ENCODE measurements at regions not wholly inside any gene's neighbourhood (a gene's known extent, or its start where the extent isn't known, plus 50 kb on each side); places are given as distances from the start of the nearest gene placed in this dataset.
"Not testable (repeated sequence)": the region's sequence is repeated elsewhere in the genome, so short reads cannot be mapped to it uniquely, and the experiment has no call there.

GRCh38 chr9:39550573-39550972 lies 195.1 kb downstream of the SPATA31A1 start:
- H4K91ac ChIP-seq (ENCODE audit: low read depth, low read length); H3K27me3 ChIP-seq (ENCODE audit: insufficient read depth, low read length): not testable (repeated sequence)

GRCh38 chr9:39551544-39551943 lies 196.1 kb downstream of the SPATA31A1 start:
- H3K79me2 ChIP-seq (ENCODE audit: control insufficient read depth, insufficient read depth, low read length, poor library complexity); H2BK120ac ChIP-seq (ENCODE audit: insufficient read depth, low read length, poor library complexity); H3K18ac ChIP-seq (ENCODE audit: low read length); H3K4me2 ChIP-seq (ENCODE audit: low read length); H3K14ac ChIP-seq (ENCODE audit: low read length); H3K27ac ChIP-seq (ENCODE audit: low read depth, low read length); H3K9ac ChIP-seq (ENCODE audit: low read length); H4K8ac ChIP-seq (ENCODE audit: low read depth, low read length); H4K12ac ChIP-seq (ENCODE audit: low read depth, low read length); H3K27me3 ChIP-seq (ENCODE audit: insufficient read depth, low read length); H3K79me1 ChIP-seq (ENCODE audit: low read length); H2BK5ac ChIP-seq (ENCODE audit: low read depth, low read length, poor library complexity); H4K91ac ChIP-seq (ENCODE audit: low read depth, low read length); H2AFZ ChIP-seq (ENCODE audit: insufficient read depth, low read length, poor library complexity); H3K23ac ChIP-seq (ENCODE audit: low read length); H3K36me3 ChIP-seq (ENCODE audit: control insufficient read depth in 1 of 2, insufficient read depth in 2 of 2, low read length in 2 of 2); H3K4ac ChIP-seq (ENCODE audit: low read depth, low read length); H3K4me1 ChIP-seq (ENCODE audit: control insufficient read depth in 1 of 2, insufficient read depth in 2 of 2, low read length in 2 of 2); H2BK12ac ChIP-seq (ENCODE audit: low read length); H3K9me3 ChIP-seq (ENCODE audit: insufficient read depth, low read depth, low read length); DNase-seq; H2AK5ac ChIP-seq (ENCODE audit: low read length); H3K4me3 ChIP-seq (ENCODE audit: low read depth, low read length): not testable (repeated sequence)
- no CpG with 5 or more reads among the region's 1 CpG for WGBS (ENCODE audit: extremely low coverage, insufficient coverage, insufficient read length)

More at GRCh38 chr9:39550573-39550972, 195.1 kb downstream of the SPATA31A1 start:
- not testable (repeated sequence) for H2AK5ac ChIP-seq (ENCODE audit: low read length); H3K79me2 ChIP-seq (ENCODE audit: control insufficient read depth, insufficient read depth, low read length, poor library complexity); H3K79me1 ChIP-seq (ENCODE audit: low read length); H3K27ac ChIP-seq (ENCODE audit: low read depth, low read length); DNase-seq; H3K4ac ChIP-seq (ENCODE audit: low read depth, low read length); H3K4me3 ChIP-seq (ENCODE audit: low read depth, low read length); H3K36me3 ChIP-seq (ENCODE audit: control insufficient read depth in 1 of 2, insufficient read depth in 2 of 2, low read length in 2 of 2); H2BK5ac ChIP-seq (ENCODE audit: low read depth, low read length, poor library complexity); H4K8ac ChIP-seq (ENCODE audit: low read depth, low read length); H3K4me1 ChIP-seq (ENCODE audit: control insufficient read depth in 1 of 2, insufficient read depth in 2 of 2, low read length in 2 of 2); H3K18ac ChIP-seq (ENCODE audit: low read length); H3K14ac ChIP-seq (ENCODE audit: low read length); H2BK120ac ChIP-seq (ENCODE audit: insufficient read depth, low read length, poor library complexity); H3K23ac ChIP-seq (ENCODE audit: low read length); H2BK12ac ChIP-seq (ENCODE audit: low read length); H2AFZ ChIP-seq (ENCODE audit: insufficient read depth, low read length, poor library complexity); H3K4me2 ChIP-seq (ENCODE audit: low read length); H4K12ac ChIP-seq (ENCODE audit: low read depth, low read length); H3K9me3 ChIP-seq (ENCODE audit: insufficient read depth, low read depth, low read length); H3K9ac ChIP-seq (ENCODE audit: low read length)
- WGBS (ENCODE audit: extremely low coverage, insufficient coverage, insufficient read length), result no CpG with 5 or more reads among the region's 2 CpGs

- not testable (repeated sequence) for H3K36me3 ChIP-seq (ENCODE audit: control insufficient read depth in 1 of 2, insufficient read depth in 2 of 2, low read length in 2 of 2); H2BK5ac ChIP-seq (ENCODE audit: low read depth, low read length, poor library complexity); H3K18ac ChIP-seq (ENCODE audit: low read length); H3K4me1 ChIP-seq (ENCODE audit: control insufficient read depth in 1 of 2, insufficient read depth in 2 of 2, low read length in 2 of 2); H3K27ac ChIP-seq (ENCODE audit: low read depth, low read length); H3K9ac ChIP-seq (ENCODE audit: low read length); H2BK120ac ChIP-seq (ENCODE audit: insufficient read depth, low read length, poor library complexity); H3K79me2 ChIP-seq (ENCODE audit: control insufficient read depth, insufficient read depth, low read length, poor library complexity); H4K8ac ChIP-seq (ENCODE audit: low read depth, low read length); H3K14ac ChIP-seq (ENCODE audit: low read length); H3K27me3 ChIP-seq (ENCODE audit: insufficient read depth, low read length); H3K79me1 ChIP-seq (ENCODE audit: low read length); H4K12ac ChIP-seq (ENCODE audit: low read depth, low read length); H4K91ac ChIP-seq (ENCODE audit: low read depth, low read length); H3K4ac ChIP-seq (ENCODE audit: low read depth, low read length); H3K4me2 ChIP-seq (ENCODE audit: low read length); H2BK12ac ChIP-seq (ENCODE audit: low read length); H3K9me3 ChIP-seq (ENCODE audit: insufficient read depth, low read depth, low read length); H2AK5ac ChIP-seq (ENCODE audit: low read length); DNase-seq; H3K23ac ChIP-seq (ENCODE audit: low read length); H3K4me3 ChIP-seq (ENCODE audit: low read depth, low read length); H2AFZ ChIP-seq (ENCODE audit: insufficient read depth, low read length, poor library complexity)
- no CpG with 5 or more reads among the region's 3 CpGs for WGBS (ENCODE audit: extremely low coverage, insufficient coverage, insufficient read length)
These were observed 196.9 kb downstream of the SPATA31A1 start for GRCh38 chr9:39552242-39552881.

GRCh38 chr9:39554352-39554751 lies 198.9 kb downstream of the SPATA31A1 start:
- H2AK5ac ChIP-seq (ENCODE audit: low read length); DNase-seq; H3K4me3 ChIP-seq (ENCODE audit: low read depth, low read length): not testable (repeated sequence)

More at GRCh38 chr9:39554352-39554751, 198.9 kb downstream of the SPATA31A1 start:
- H3K18ac ChIP-seq (ENCODE audit: low read length); H4K8ac ChIP-seq (ENCODE audit: low read depth, low read length); H3K9ac ChIP-seq (ENCODE audit: low read length); H4K12ac ChIP-seq (ENCODE audit: low read depth, low read length); H3K9me3 ChIP-seq (ENCODE audit: insufficient read depth, low read depth, low read length); H2BK12ac ChIP-seq (ENCODE audit: low read length); H3K27me3 ChIP-seq (ENCODE audit: insufficient read depth, low read length); H3K14ac ChIP-seq (ENCODE audit: low read length); H3K4ac ChIP-seq (ENCODE audit: low read depth, low read length); H2BK120ac ChIP-seq (ENCODE audit: insufficient read depth, low read length, poor library complexity); H3K79me2 ChIP-seq (ENCODE audit: control insufficient read depth, insufficient read depth, low read length, poor library complexity); H3K36me3 ChIP-seq (ENCODE audit: control insufficient read depth in 1 of 2, insufficient read depth in 2 of 2, low read length in 2 of 2); H3K23ac ChIP-seq (ENCODE audit: low read length); H4K91ac ChIP-seq (ENCODE audit: low read depth, low read length); H3K27ac ChIP-seq (ENCODE audit: low read depth, low read length); H3K79me1 ChIP-seq (ENCODE audit: low read length); H2AFZ ChIP-seq (ENCODE audit: insufficient read depth, low read length, poor library complexity); H3K4me2 ChIP-seq (ENCODE audit: low read length); H3K4me1 ChIP-seq (ENCODE audit: control insufficient read depth in 1 of 2, insufficient read depth in 2 of 2, low read length in 2 of 2); H2BK5ac ChIP-seq (ENCODE audit: low read depth, low read length, poor library complexity): not testable (repeated sequence)
- WGBS (ENCODE audit: extremely low coverage, insufficient coverage, insufficient read length), result no CpG with 5 or more reads among the region's 1 CpG
